RPMI7951 (cell line): ENCODE measurements at regions not wholly inside any gene's neighbourhood (a gene's known extent, or its start where the extent isn't known, plus 50 kb on each side); places are given as distances from the start of the nearest gene placed in this dataset.

Source experiments
- DNase-seq: peaks from one replicate; pipeline ENCODE4 v3.0.0-alpha.2; 2012; ENCODE audit warnings: low read depth

- no peak for DNase-seq
Measured at GRCh38 chr6:167579806-167580618, 246.7 kb upstream of the AFDN start.

- peak; percentile 15 for DNase-seq
Measured at GRCh38 chr6:167580619-167580911, 246.1 kb upstream of the AFDN start.

GRCh38 chr6:167581637-167582036 lies 245.1 kb upstream of the AFDN start:
- DNase-seq, result no peak

- DNase-seq, result no peak
Measured at GRCh38 chr6:167583412-167583811, 243.3 kb upstream of the AFDN start.

- peak; percentile 58 for DNase-seq
Measured at GRCh38 chr6:167588181-167588919, 238.4 kb upstream of the AFDN start.

GRCh38 chr6:167588920-167589614 lies 237.6 kb upstream of the AFDN start:
- DNase-seq, result no peak

- DNase-seq, result no peak
Measured at GRCh38 chr6:167589615-167589940, 237.1 kb upstream of the AFDN start.

GRCh38 chr6:167590193-167590592 lies 236.5 kb upstream of the AFDN start:
- no peak for DNase-seq
